Transverse colon (tissue), 4 donors: ENCODE measurements at regions not wholly inside any gene's neighbourhood (a gene's known extent, or its start where the extent isn't known, plus 50 kb on each side); places are given as distances from the start of the nearest gene placed in this dataset.

Experiments used
- CTCF ChIP-seq, 5 experiments: fragments of 200-600 bp in 3 of 5; fragments of 450-650 bp in 2 of 5; sonication (generic) in 3 of 5; IDR thresholded peaks; 1 replicate in 2 of 5; 2 replicates in 3 of 5; pipeline ENCODE4 v1.5.1; 2016 to 2017; ENCODE audit warnings: antibody characterized with exemption in 5 of 5, inconsistent platforms in 3 of 5, mild to moderate bottlenecking in 2 of 5, moderate library complexity in 1 of 5
- EP300 ChIP-seq: sonication (generic); formaldehyde crosslinking; IDR thresholded peaks from one replicate; pipeline ENCODE4 v1.6.1; 2017; ENCODE audit warnings: antibody characterized with exemption, low read depth
- POLR2A ChIP-seq: fragments of 450-650 bp; IDR thresholded peaks from one replicate; pipeline ENCODE4 v1.6.1; 2016; ENCODE audit warnings: antibody characterized with exemption, mild to moderate bottlenecking, moderate library complexity
- POLR2AphosphoS5 ChIP-seq, 3 donors: sonication (generic); formaldehyde crosslinking; IDR thresholded peaks; one replicate each; pipeline ENCODE4 v1.6.1; 2016; ENCODE audit warnings: antibody characterized with exemption in 3 of 3

- TF ChIP-seq CTCF (IDR thresholded peaks at IDR 0.05) (no peak), POLR2A (no peak), POLR2AphosphoS5 (IDR thresholded peaks at IDR 0.05) (no peak), EP300 (no peak)
These were observed 398.6 kb upstream of the EPHA7 start for GRCh38 chr6:93817937-93818336.
